BJ (cell line): ENCODE measurements at regions not wholly inside any gene's neighbourhood (a gene's known extent, or its start where the extent isn't known, plus 50 kb on each side); places are given as distances from the start of the nearest gene placed in this dataset.

Experiments used
- CTCF ChIA-PET: fragments of 350-600 bp; formaldehyde crosslinking; extraction: SDS; loops from one replicate; lab custom pipeline; 2021; ENCODE audit warnings: antibody characterized with exemption, inconsistent platforms; lab: Yijun Ruan, JAX
- POLR2A ChIA-PET: fragments of 300-600 bp; sonication (Branson Sonifier 250); formaldehyde crosslinking; extraction: SDS; loops from one replicate; lab custom pipeline; 2021; ENCODE audit warnings: antibody characterized with exemption; lab: Charles Lee
- DNase-seq: peaks from one replicate; pipeline ENCODE4 v3.0.0-alpha.2; 2011; ENCODE audit warnings: low read depth
- H3K27me3 ChIP-seq: 2 replicates; pipeline ENCODE4 v1.6.0; 2011; ENCODE audit warnings: low read length; ENCODE audit not compliant: control insufficient read depth, insufficient read depth
- H3K36me3 ChIP-seq: 2 replicates; pipeline ENCODE4 v1.5.1; 2011; ENCODE audit warnings: low read length; ENCODE audit not compliant: control insufficient read depth, insufficient read depth
- H3K4me3 ChIP-seq: 2 replicates; pipeline ENCODE4 v1.5.1; 2011; ENCODE audit warnings: low read depth, mild to moderate bottlenecking, control low read depth, low read length
- TF ChIP-seq, protein P1 (sequence below): IDR thresholded peaks from 2 replicates; pipeline ENCODE4 v1.5.1; 2011; ENCODE audit warnings: low read depth, mild to moderate bottlenecking, control low read depth, inconsistent platforms, low read length, moderate library complexity; ENCODE audit not compliant: insufficient read depth

DNA sequence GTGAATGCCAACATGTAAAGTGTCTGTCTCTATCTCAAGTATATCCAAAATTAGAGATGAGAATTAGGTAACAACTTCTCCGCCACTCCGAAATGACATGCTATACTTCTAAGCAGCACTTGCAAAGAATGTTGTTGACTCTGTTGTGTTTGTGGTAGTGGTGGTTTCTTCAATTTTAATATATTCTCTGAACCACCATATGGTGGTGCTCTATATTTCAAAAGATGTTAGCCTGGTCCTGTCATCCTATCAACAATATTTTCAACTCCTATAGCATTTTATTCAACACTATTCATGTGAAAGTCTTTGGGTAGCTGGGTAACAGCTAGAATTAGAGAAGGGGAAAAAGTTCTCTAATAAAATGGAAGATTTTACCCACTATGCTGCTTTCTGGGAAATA lies 1622.8 kb upstream of the IGFBP7 start:
- H3K27me3 ChIP-seq: no peaks in the 10 kb centered on the region
- ChIA-PET CTCF (no interaction called here), POLR2A (no interaction called here)
- H3K36me3 ChIP-seq: no peaks in the 10 kb centered on the region
- TF ChIP-seq, protein P1, sequence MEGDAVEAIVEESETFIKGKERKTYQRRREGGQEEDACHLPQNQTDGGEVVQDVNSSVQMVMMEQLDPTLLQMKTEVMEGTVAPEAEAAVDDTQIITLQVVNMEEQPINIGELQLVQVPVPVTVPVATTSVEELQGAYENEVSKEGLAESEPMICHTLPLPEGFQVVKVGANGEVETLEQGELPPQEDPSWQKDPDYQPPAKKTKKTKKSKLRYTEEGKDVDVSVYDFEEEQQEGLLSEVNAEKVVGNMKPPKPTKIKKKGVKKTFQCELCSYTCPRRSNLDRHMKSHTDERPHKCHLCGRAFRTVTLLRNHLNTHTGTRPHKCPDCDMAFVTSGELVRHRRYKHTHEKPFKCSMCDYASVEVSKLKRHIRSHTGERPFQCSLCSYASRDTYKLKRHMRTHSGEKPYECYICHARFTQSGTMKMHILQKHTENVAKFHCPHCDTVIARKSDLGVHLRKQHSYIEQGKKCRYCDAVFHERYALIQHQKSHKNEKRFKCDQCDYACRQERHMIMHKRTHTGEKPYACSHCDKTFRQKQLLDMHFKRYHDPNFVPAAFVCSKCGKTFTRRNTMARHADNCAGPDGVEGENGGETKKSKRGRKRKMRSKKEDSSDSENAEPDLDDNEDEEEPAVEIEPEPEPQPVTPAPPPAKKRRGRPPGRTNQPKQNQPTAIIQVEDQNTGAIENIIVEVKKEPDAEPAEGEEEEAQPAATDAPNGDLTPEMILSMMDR: no peak
- DNase-seq: no peak
- no peak overlapping the region for H3K4me3 ChIP-seq

DNA sequence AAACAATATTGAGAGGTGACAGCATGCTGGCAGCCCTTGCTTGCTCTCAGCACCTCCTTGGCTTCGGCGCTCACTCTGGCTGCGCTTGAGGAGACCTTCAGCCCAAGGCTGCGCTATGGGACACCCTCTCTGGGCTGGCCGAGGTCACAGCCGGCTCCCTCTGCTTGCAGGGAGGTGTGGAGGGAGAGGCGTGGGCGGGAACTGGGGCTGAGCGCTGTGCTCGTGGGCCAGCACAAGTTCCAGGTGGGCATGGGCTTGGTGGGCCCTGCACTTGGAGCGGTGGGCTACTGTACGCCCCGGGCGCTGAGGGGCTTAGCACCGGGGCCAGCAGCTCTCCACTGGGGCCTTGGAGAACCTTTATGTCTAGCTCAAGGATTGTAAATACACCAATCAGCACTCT lies 1613.8 kb upstream of the IGFBP7 start:
- H3K4me3 ChIP-seq: no peak overlapping the region
- DNase-seq: no peak
- POLR2A ChIA-PET: no interaction called here
- no peaks in the 10 kb centered on the region for H3K27me3 ChIP-seq
- TF ChIP-seq, protein P1: no peak
- CTCF ChIA-PET: no interaction called here
- no peaks in the 10 kb centered on the region for H3K36me3 ChIP-seq

DNA sequence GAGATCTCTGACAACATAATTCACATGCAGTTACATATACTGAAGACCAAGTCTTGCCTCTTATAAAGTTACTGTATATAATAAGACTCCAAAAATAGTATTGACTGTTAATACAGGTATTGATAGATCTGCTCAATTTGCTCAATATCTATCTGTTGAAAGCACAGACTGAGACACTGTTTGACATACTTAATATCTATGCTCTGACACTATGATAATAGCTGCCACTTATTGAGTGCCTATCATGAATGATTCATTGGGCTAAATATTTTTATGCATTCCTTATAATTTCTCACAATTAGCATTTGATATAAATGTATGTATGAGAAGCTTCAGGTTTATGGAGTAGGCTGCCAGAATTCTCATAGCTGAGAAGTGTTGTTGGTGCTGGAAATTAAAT lies 1600.9 kb upstream of the IGFBP7 start:
- POLR2A ChIA-PET: no interaction called here

DNA sequence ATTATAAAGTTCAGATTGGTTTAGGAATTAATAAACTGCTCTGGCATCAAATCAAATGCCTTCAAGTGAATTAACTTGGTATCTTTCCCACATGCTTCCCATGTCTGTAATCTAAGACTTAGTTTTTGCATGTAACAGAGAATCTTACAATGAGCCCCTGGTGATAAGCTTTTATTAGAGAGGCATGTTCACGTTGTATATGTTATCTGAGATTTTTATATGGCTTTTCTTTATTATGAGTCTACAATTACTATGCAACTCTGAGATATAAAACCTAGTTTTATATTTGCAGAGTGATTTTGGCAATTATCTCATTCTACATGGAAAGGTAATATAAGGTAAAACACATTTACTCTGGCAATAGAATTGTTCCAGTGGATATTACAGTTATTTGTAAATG lies 1578.4 kb upstream of the IGFBP7 start:
- TF ChIP-seq, protein P1: no peak
- Histone ChIP-seq H3K36me3 (no peaks in the 10 kb centered on the region), H3K4me3 (no peak overlapping the region), H3K27me3 (no peaks in the 10 kb centered on the region)
- POLR2A ChIA-PET: no interaction called here
- CTCF ChIA-PET: no interaction called here
- DNase-seq: no peak

More for the DNA sequence above, 1600.9 kb upstream of the IGFBP7 start:
- CTCF ChIA-PET: no interaction called here
- DNase-seq: no peak
- no peak overlapping the region for H3K4me3 ChIP-seq
- H3K36me3 ChIP-seq: no peaks in the 10 kb centered on the region
- H3K27me3 ChIP-seq: no peaks in the 10 kb centered on the region
- TF ChIP-seq, protein P1: no peak

DNA sequence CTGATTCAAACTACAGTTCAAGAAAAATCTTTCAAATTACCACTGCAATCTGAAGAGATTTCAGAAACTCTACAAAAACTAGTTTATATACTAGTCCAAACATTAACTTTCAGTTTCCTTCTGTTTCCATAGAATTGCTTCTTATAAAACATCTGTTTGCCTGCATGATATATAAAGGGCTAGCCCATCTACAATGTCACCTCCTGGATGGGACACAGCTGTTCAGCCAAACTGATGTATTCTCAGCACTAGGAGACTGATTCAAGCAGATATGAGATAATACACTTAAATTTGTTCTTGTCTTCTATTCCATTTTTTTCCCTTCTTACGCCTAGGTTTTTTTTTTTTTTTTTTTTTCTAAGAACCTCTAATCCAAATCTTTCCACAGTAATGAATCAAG lies 1569.7 kb upstream of the IGFBP7 start:
- DNase-seq: no peak
- TF ChIP-seq, protein P1: no peak
- Histone ChIP-seq H3K36me3 (no peaks in the 10 kb centered on the region), H3K27me3 (no peaks in the 10 kb centered on the region), H3K4me3 (no peak overlapping the region)
- POLR2A ChIA-PET: no interaction called here
- CTCF ChIA-PET: no interaction called here
